ENCODE measurements at regions not wholly inside any gene's neighbourhood (a gene's known extent, or its start where the extent isn't known, plus 50 kb on each side); places are given as distances from the start of the nearest gene placed in this dataset.

DNA sequence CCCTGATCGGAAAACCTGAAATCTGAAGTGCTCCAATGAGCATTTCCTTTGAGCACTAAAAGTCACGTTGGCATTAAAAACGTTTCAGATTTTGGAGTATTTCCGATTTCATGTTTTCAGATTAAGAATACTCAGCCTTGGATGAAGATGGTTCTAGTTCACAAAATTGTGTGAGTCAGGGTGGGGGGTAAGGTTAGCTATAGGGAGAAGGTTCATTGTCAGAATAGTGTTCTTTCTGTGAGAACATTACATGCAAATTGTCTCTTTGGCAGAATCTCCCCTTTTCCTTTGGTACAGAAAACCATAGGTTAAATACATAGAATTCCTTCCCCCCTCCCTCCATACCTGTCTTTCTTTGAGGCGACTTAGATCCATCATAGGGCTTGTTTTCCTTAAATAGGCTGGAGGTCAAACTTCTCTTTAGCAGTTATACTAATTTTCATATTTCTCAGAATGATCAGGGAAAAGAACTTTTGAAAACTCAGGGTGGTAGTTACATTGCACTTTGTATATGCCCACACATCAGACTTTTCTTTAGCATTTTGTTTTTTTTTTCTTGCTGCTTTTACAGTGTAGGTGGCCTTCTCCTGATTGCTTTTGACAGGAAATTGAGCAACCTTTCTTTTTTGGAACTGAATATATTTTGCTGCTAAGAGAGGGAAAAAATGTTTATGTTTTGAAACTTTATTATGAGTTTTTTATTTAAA is 503.5 kb downstream of the PCNX1 start:
- no peak overlapping the region for H3K18ac ChIP-seq (ENCODE audit: insufficient read length, low read depth, low read length)
- H2BK12ac ChIP-seq (ENCODE audit: insufficient read length, low read depth, low read length), result no peak overlapping the region
- H3K4me2 ChIP-seq (ENCODE audit: insufficient read depth, insufficient read length, low read length), result no peak overlapping the region
- H3K4me1 ChIP-seq (ENCODE audit: insufficient read depth, low read length), result no peaks in the 10 kb centered on the region; the same call in 1 of the 2 replicates
- H4K20me1 ChIP-seq (ENCODE audit: control insufficient read depth, insufficient read depth, insufficient read length), result no peaks in the 10 kb centered on the region
- H3T11ph ChIP-seq (ENCODE audit: low read length), result no peak overlapping the region
- no peak for DNase-seq
- no peaks in the 10 kb centered on the region for H3K23me2 ChIP-seq (ENCODE audit: insufficient read length, low read depth, low read length, poor library complexity, severe bottlenecking)
- H4K8ac ChIP-seq (replicated peaks; ENCODE audit: insufficient read length, low read depth, low read length), result no peak overlapping the region
- no peak overlapping the region for H2AFZ ChIP-seq (ENCODE audit: low read length)
- H3K23ac ChIP-seq (ENCODE audit: insufficient read length, low read depth, low read length), result no peak overlapping the region
- no peaks in the 10 kb centered on the region for H3K9me3 Mint-ChIP-seq
- H3K9ac ChIP-seq (ENCODE audit: extremely low read depth, insufficient read length, low read length), result no peak overlapping the region
- H3K27ac ChIP-seq (ENCODE audit: insufficient read length, low read depth, low read length), result no peak overlapping the region
- no peaks in the 10 kb centered on the region for H3K27me3 Mint-ChIP-seq (ENCODE audit: low read depth)
- peaks cover 0 to 8% (median 2%) of the 10 kb centered on the region in 3 experiments; a peak in 3 of 7 replicates for H3K36me3 Mint-ChIP-seq (ENCODE audit: insufficient read depth in 1 of 3, low read depth in 3 of 3)
- no peak overlapping the region for H3K14ac ChIP-seq (ENCODE audit: insufficient read depth, low read length)
- H2BK120ac ChIP-seq (ENCODE audit: low read depth, low read length, poor library complexity, severe bottlenecking), result no peak overlapping the region
- H2AK5ac ChIP-seq (ENCODE audit: insufficient read length, low read length), result no peak overlapping the region
- H3K4ac ChIP-seq (ENCODE audit: low read depth, low read length), result no peak overlapping the region
- H4K5ac ChIP-seq (ENCODE audit: insufficient read length, low read depth, low read length), result no peak overlapping the region
- no peaks in the 10 kb centered on the region for H3K79me1 ChIP-seq (ENCODE audit: insufficient read depth, low read depth, low read length, poor library complexity, severe bottlenecking)
- H2BK15ac ChIP-seq (ENCODE audit: low read depth, low read length), result no peak overlapping the region
- H3K56ac ChIP-seq (ENCODE audit: insufficient read length, low read depth, low read length), result no peak overlapping the region
- no peak overlapping the region; a peak in 1 of 7 replicates for H3K27ac Mint-ChIP-seq
- no peak overlapping the region for H4K91ac ChIP-seq (ENCODE audit: insufficient read length, low read depth, low read length)
- H2BK20ac ChIP-seq (ENCODE audit: low read depth, low read length, poor library complexity, severe bottlenecking), result no peak overlapping the region
- peaks cover 32 to 36% of the 10 kb centered on the region in 2 experiments for H3K4me1 Mint-ChIP-seq
- TF ChIP-seq CTCF (conservative IDR thresholded peaks at IDR 0.05), result no peak
- H3K9me3 ChIP-seq (ENCODE audit: control insufficient read depth, low read depth, low read length), result no peaks in the 10 kb centered on the region
- WGBS (ENCODE audit: extremely low coverage, insufficient read length, low lambda C conversion rate), result no CpG with 5 or more reads among the region's 5 CpGs
- H2BK5ac ChIP-seq (ENCODE audit: insufficient read length, low read length), result no peak overlapping the region
- H3K4me3 Mint-ChIP-seq, result no peak overlapping the region
- H3K79me2 ChIP-seq (ENCODE audit: insufficient read depth, low read length), result peaks cover 4% of the 10 kb centered on the region; the same call in 1 of the 2 replicates
- H3K27me3 ChIP-seq (ENCODE audit: insufficient read depth, low read length), result no peaks in the 10 kb centered on the region
